ENCODE measurements at regions not wholly inside any gene's neighbourhood (a gene's known extent, or its start where the extent isn't known, plus 50 kb on each side); places are given as distances from the start of the nearest gene placed in this dataset.

- Histone ChIP-seq H3K79me2 (ENCODE audit: control insufficient read depth, insufficient read depth, low read length) (no peaks in the 10 kb centered on the region), H2AFZ (ENCODE audit: low read depth, low read length) (no peak overlapping the region), H3K27me3 (ENCODE audit: control insufficient read depth in 2 of 2, insufficient read depth in 2 of 2, low read length in 2 of 2) (no peaks in the 10 kb centered on the region), H4K20me1 (replicated peaks; ENCODE audit: control insufficient read depth, extremely low read depth, insufficient read depth, low read length) (no peaks in the 10 kb centered on the region), H3K4me2 (ENCODE audit: insufficient read depth, low read length) (no peak overlapping the region), H3K4me1 (ENCODE audit: control insufficient read depth, extremely low read depth, insufficient read depth, low read length) (no peaks in the 10 kb centered on the region), H3K9ac (replicated peaks; ENCODE audit: extremely low read depth, insufficient read depth, low read length) (no peak overlapping the region), H3K27ac (ENCODE audit: insufficient read depth, low read depth, low read length) (no peak overlapping the region), H3K9me1 (replicated peaks; ENCODE audit: control insufficient read depth, extremely low read depth, insufficient read depth, low read length) (no peaks in the 10 kb centered on the region), H3K36me3 (ENCODE audit: control insufficient read depth in 2 of 2, extremely low read depth in 1 of 2, insufficient read depth in 2 of 2, low read length in 2 of 2) (no peaks in the 10 kb centered on the region), H3K4me3 (replicated peaks in 1 of 3; ENCODE audit: insufficient read depth in 1 of 3, low read depth in 1 of 3, low read length in 3 of 3) (no peak overlapping the region), H3K9me3 (replicated peaks; ENCODE audit: control insufficient read depth, insufficient read depth, low read length) (peaks cover 5% of the 10 kb centered on the region)
- TF ChIP-seq JUN (IDR thresholded peaks at IDR 0.05; ENCODE audit: borderline replicate concordance, insufficient read depth, insufficient read length, low read depth) (no peak), EZH2 (IDR thresholded peaks at IDR 0.05; ENCODE audit: borderline replicate concordance, low read depth, low read length, severe bottlenecking) (no peak), MYC (IDR thresholded peaks at IDR 0.05; ENCODE audit: low read depth, low read length) (no peak), POLR2A (IDR thresholded peaks at IDR 0.05; ENCODE audit: low read depth, low read length) (no peak)
- dilution Hi-C loops (cut with MboI; ENCODE audit: extremely low pct_ligation_motif_present, low sequenced_read_pairs), result no loop called here
- ChIA-PET POLR2A (no interaction called here), CTCF (no interaction called here)
- no peak for FAIRE-seq
- no TSS peak for BruUV-seq (replicated peaks)
- DNase-seq (ENCODE audit: low read depth, low spot score), result no peak
- intact Hi-C loops (cut with micrococcal nuclease), result no loop called here
These were observed 425.2 kb upstream of the CNTNAP2 start for GRCh38 chr7:145691377-145691914.

DNA sequence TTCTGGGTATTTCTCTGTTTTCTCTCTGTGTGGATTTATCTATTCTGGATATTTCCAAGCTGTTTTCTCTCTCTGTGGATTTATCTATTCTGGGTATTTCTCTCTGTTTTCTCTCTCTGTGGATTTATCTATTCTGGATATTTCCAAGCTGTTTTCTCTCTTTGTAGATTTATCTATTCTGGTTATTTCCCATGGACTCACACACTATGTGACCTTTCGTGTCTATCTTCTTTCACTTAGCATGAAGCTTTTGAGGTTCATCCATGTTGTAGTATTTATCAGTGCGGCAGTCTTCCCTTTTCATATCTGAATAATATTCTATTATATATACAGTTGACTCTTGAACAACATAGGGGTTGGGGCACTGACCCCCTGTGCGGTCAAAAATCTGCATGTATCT is 435.0 kb upstream of the CNTNAP2 start:
- Histone ChIP-seq H3K4me2 (ENCODE audit: insufficient read depth, low read length) (no peak overlapping the region), H3K9ac (replicated peaks; ENCODE audit: extremely low read depth, insufficient read depth, low read length) (no peak overlapping the region), H4K20me1 (replicated peaks; ENCODE audit: control insufficient read depth, extremely low read depth, insufficient read depth, low read length) (no peaks in the 10 kb centered on the region), H3K4me3 (replicated peaks in 1 of 3; ENCODE audit: insufficient read depth in 1 of 3, low read depth in 1 of 3, low read length in 3 of 3) (no peak overlapping the region), H2AFZ (ENCODE audit: low read depth, low read length) (no peak overlapping the region), H3K9me3 (replicated peaks; ENCODE audit: control insufficient read depth, insufficient read depth, low read length) (peaks cover 4% of the 10 kb centered on the region), H3K27me3 (ENCODE audit: control insufficient read depth in 2 of 2, insufficient read depth in 2 of 2, low read length in 2 of 2) (no peaks in the 10 kb centered on the region), H3K79me2 (ENCODE audit: control insufficient read depth, insufficient read depth, low read length) (no peaks in the 10 kb centered on the region), H3K36me3 (ENCODE audit: control insufficient read depth in 2 of 2, extremely low read depth in 1 of 2, insufficient read depth in 2 of 2, low read length in 2 of 2) (no peaks in the 10 kb centered on the region), H3K27ac (ENCODE audit: insufficient read depth, low read depth, low read length) (no peak overlapping the region), H3K4me1 (ENCODE audit: control insufficient read depth, extremely low read depth, insufficient read depth, low read length) (no peaks in the 10 kb centered on the region), H3K9me1 (replicated peaks; ENCODE audit: control insufficient read depth, extremely low read depth, insufficient read depth, low read length) (no peaks in the 10 kb centered on the region)
- POLR2A ChIA-PET, result no interaction called here
- TF ChIP-seq, protein P1, sequence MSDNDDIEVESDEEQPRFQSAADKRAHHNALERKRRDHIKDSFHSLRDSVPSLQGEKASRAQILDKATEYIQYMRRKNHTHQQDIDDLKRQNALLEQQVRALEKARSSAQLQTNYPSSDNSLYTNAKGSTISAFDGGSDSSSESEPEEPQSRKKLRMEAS (IDR thresholded peaks at IDR 0.05; ENCODE audit: insufficient read depth, insufficient read length), result no peak
- TF ChIP-seq FOS (IDR thresholded peaks at IDR 0.05; ENCODE audit: borderline replicate concordance, insufficient read depth, low read length) (no peak), EZH2 (IDR thresholded peaks at IDR 0.05; ENCODE audit: borderline replicate concordance, low read depth, low read length, severe bottlenecking) (no peak), MYC (IDR thresholded peaks at IDR 0.05; ENCODE audit: low read depth, low read length) (no peak), CTCF (IDR thresholded peaks at IDR 0.05; ENCODE audit: extremely low read depth in 1 of 2, insufficient read depth in 1 of 2, low read depth in 1 of 2, low read length in 2 of 2) (no peak), POLR2AphosphoS5 (IDR thresholded peaks at IDR 0.05; ENCODE audit: insufficient read depth, low read depth, low read length) (no peak), JUN (IDR thresholded peaks at IDR 0.05; ENCODE audit: borderline replicate concordance, insufficient read depth, insufficient read length, low read depth) (no peak), GATA2 (IDR thresholded peaks at IDR 0.05; ENCODE audit: insufficient read depth, insufficient read length, low read depth, low read length) (no peak), POLR2A (IDR thresholded peaks at IDR 0.05; ENCODE audit: low read depth, low read length) (no peak)
- BruUV-seq (replicated peaks), result no TSS peak
- DNase-seq (ENCODE audit: low read depth, low spot score) (no peak), FAIRE-seq (no peak)
- CTCF ChIA-PET, result no interaction called here
- dilution Hi-C loops (cut with MboI; ENCODE audit: extremely low pct_ligation_motif_present, low sequenced_read_pairs), result no loop called here
- intact Hi-C loops (cut with micrococcal nuclease), result no loop called here

Measured in endothelial cell of umbilical vein (primary cell).